Activated CD4-positive, alpha-beta T cell treated with anti-CD3 and anti-CD28 coated beads for 36 hours (primary cell): ENCODE measurements at regions not wholly inside any gene's neighbourhood (a gene's known extent, or its start where the extent isn't known, plus 50 kb on each side); places are given as distances from the start of the nearest gene placed in this dataset.

Source experiments
- ATAC-seq: fragments of 200-7000 bp; cut with Tn5 transposase; one replicate; pipeline ENCODE4 v1.10.0; 2021; ENCODE audit warnings: mild to moderate bottlenecking, moderate library complexity
- CTCF ChIA-PET: fragments of 350-600 bp; sonication (Branson Sonifier 250); formaldehyde crosslinking; loops from one replicate; lab custom pipeline; 2021; ENCODE audit warnings: antibody characterized with exemption; lab: Charles Lee
- POLR2A ChIA-PET: fragments of 350-600 bp; sonication (Branson Sonifier 250); formaldehyde crosslinking; loops from one replicate; lab custom pipeline; 2021; ENCODE audit warnings: antibody characterized with exemption, inconsistent platforms; lab: Charles Lee
- DNase-seq: peaks from one replicate; pipeline ENCODE4 v3.0.0-alpha.2; 2020
- H3K27ac Mint-ChIP-seq: one replicate; pipeline ENCODE4 v1.8.0; 2021; ENCODE audit warnings: mixed read lengths
- H3K27me3 Mint-ChIP-seq: one replicate; pipeline ENCODE4 v1.8.0; 2021; ENCODE audit warnings: mixed read lengths
- H3K36me3 Mint-ChIP-seq: one replicate; pipeline ENCODE4 v1.8.0; 2021; ENCODE audit warnings: low read depth, mixed read lengths
- H3K4me1 Mint-ChIP-seq: one replicate; pipeline ENCODE4 v1.8.0; 2021; ENCODE audit warnings: mixed read lengths
- H3K4me3 Mint-ChIP-seq: one replicate; pipeline ENCODE4 v1.8.0; 2021; ENCODE audit warnings: mild to moderate bottlenecking, moderate library complexity, mixed read lengths
- H3K9me3 Mint-ChIP-seq: one replicate; pipeline ENCODE4 v1.8.0; 2021; ENCODE audit warnings: low read depth, mixed read lengths
- intact Hi-C, 2 experiments: fragments of 100-400 bp; cut with DNase I in 1 of 2; cut with micrococcal nuclease in 1 of 2; formaldehyde crosslinking; loops; one replicate each; pipeline versions ENCODE4 v1.14.2 to v1.15.1; 2022 to 2024; cut with DNase I, micrococcal nuclease

DNA sequence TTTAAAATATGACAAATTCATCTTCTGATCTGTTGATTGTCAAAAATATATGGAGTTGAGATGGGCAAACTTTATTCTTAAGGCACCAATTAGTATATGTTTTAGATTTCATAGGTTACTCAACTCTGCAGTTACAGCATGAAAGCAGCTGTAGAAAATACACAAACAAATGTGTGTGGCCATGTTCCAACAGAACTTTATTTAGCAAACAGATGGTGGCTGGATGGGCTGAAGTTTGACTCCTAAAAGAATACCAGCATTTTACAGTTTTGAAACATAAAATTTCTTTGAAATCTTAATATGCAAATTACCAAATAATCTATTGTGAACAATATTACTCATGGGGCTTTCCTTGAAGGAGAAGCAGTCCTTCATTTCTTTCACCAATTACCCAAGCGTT is 1206.0 kb upstream of the LRRTM3 start:
- CTCF ChIA-PET = interaction anchor here (1.1 kb wide), 1 partner anchor 28 kb away, joined by 3 read pairs; no protein-coding TSS in a partner anchor
- POLR2A ChIA-PET = no interaction called here
- H3K36me3 Mint-ChIP-seq = no peaks in the 10 kb centered on the region
- H3K9me3 Mint-ChIP-seq = peaks cover 2% of the 10 kb centered on the region
- H3K27ac Mint-ChIP-seq = no peak overlapping the region
- no peaks in the 10 kb centered on the region for H3K4me1 Mint-ChIP-seq
- intact Hi-C loops = no loop called here
- H3K27me3 Mint-ChIP-seq = no peaks in the 10 kb centered on the region
- ATAC-seq (no peak), DNase-seq (no peak)
- H3K4me3 Mint-ChIP-seq = no peak overlapping the region

DNA sequence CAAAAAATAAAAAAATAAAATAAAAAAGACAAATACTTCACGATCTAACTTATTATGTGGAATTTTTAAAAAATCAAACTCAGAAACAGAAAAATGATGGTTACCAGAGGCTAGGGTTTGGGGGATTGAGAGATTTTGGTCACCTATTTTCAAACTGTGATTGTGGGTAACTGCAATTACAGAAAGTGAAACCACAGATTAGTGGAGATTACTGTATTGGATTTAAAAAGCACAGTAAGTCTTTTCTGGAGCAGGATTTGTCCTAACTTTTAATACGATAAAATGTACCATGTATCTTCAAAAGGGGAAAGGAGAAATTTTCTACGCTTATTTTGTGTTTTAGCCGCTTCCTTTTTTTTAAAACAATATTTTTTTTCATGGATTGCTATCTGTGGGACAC is 1204.9 kb upstream of the LRRTM3 start:
- H3K27me3 Mint-ChIP-seq = no peaks in the 10 kb centered on the region
- DNase-seq = no peak
- H3K4me1 Mint-ChIP-seq = no peaks in the 10 kb centered on the region
- ChIA-PET CTCF (no interaction called here), POLR2A (no interaction called here)
- intact Hi-C loops = no loop called here
- H3K36me3 Mint-ChIP-seq = no peaks in the 10 kb centered on the region
- peaks cover 2% of the 10 kb centered on the region for H3K9me3 Mint-ChIP-seq
- no peak overlapping the region for H3K27ac Mint-ChIP-seq
- no peak for ATAC-seq
- no peak overlapping the region for H3K4me3 Mint-ChIP-seq

DNA sequence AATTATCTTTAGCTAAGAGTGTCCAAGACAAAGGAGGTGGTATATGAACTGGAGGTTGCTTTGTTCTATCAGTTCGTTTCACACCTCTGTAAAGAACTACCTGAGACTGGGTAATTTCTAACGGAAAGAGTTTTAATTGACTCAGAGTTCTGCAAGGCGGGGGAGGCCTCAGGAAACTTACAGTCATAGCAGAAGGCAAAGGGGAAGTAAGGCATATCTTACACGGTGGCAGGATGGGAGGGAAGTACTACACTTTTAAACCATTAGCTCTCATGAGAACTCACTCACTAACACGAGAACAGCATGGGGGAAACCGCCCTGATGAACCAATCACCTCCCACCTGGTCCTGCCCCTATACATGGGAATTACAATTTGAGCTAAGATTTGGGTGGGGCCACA is 1202.3 kb upstream of the LRRTM3 start:
- DNase-seq (no peak), ATAC-seq (no peak)
- intact Hi-C loops = no loop called here
- POLR2A ChIA-PET = no interaction called here
- Mint-ChIP-seq H3K27me3 (no peaks in the 10 kb centered on the region), H3K27ac (no peak overlapping the region), H3K36me3 (no peaks in the 10 kb centered on the region), H3K4me3 (no peak overlapping the region), H3K4me1 (no peaks in the 10 kb centered on the region), H3K9me3 (no peaks in the 10 kb centered on the region)
- CTCF ChIA-PET = no interaction called here

DNA sequence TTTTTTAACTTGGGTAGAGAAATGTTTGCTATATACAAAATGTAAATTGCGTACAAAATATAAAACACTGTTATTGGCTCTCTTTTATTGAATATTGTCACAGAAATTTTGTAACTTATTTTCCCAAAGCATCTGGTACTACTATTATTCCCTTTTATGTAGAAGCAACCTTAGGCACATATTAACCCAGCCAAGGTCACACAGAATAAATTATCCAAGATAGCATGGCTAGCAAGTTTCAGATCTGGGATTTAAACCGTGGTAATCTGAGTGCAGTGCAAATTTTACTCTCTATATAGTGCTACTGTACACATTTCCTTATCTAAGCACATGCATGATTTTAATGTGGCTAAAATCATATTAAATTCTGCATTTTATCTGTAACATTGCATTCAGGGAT is 1190.5 kb upstream of the LRRTM3 start:
- ChIA-PET POLR2A (interaction anchor here (0.6 kb wide), 1 partner anchor 332 kb away, joined by 4 read pairs; no protein-coding TSS in a partner anchor), CTCF (no interaction called here)
- intact Hi-C loops = no loop called here
- no peak overlapping the region for H3K27ac Mint-ChIP-seq
- no peaks in the 10 kb centered on the region for H3K36me3 Mint-ChIP-seq
- H3K4me3 Mint-ChIP-seq = no peak overlapping the region
- H3K9me3 Mint-ChIP-seq = peaks cover 3% of the 10 kb centered on the region
- ATAC-seq (no peak), DNase-seq (no peak)
- H3K27me3 Mint-ChIP-seq = no peaks in the 10 kb centered on the region
- no peaks in the 10 kb centered on the region for H3K4me1 Mint-ChIP-seq

DNA sequence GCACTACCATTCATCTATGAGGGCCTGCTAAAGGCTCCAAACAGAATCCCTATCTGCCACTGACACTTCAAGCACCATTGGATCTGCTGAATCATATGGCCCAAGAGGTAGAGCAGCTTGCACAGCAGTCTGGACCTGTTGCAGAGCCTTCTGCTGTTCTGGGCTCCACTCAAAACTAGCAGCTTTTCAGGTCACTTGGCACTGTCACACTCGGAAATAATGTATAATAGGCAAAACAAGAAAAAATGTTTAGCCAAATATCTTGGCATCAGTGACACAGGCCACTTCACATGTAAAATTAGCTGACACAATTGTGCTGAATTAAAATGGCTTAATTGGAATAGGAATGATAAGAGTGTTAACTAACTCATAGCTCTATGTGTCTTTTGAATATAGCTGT is 1182.9 kb upstream of the LRRTM3 start:
- Mint-ChIP-seq H3K27me3 (no peaks in the 10 kb centered on the region), H3K4me1 (no peaks in the 10 kb centered on the region), H3K9me3 (peaks cover 4% of the 10 kb centered on the region), H3K27ac (no peak overlapping the region), H3K36me3 (no peaks in the 10 kb centered on the region), H3K4me3 (no peak overlapping the region)
- ChIA-PET POLR2A (no interaction called here), CTCF (no interaction called here)
- DNase-seq (no peak), ATAC-seq (no peak)
- intact Hi-C loops = no loop called here

DNA sequence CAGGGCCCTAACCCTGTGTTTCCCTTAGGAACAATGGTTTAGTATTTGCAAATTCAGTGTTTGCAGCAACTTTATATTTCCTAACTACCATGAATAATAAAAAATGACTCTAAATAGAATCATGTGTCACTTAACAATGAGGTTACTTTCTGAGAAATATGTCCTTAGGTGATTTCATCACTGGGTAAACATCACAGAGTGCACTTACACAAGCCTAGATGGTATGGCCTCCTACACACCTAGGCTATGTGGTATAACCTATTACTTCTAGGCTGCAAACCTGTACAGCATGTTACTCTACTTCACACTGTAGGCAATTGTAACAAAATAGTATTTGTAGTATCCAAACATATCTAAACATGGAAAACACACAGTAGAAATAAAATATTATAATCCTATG is 1174.6 kb upstream of the LRRTM3 start:
- no peak for DNase-seq
- ATAC-seq = no peak
- no peaks in the 10 kb centered on the region for H3K4me1 Mint-ChIP-seq
- no peak overlapping the region for H3K4me3 Mint-ChIP-seq
- no peaks in the 10 kb centered on the region for H3K27me3 Mint-ChIP-seq
- H3K9me3 Mint-ChIP-seq = peaks cover 2% of the 10 kb centered on the region
- H3K27ac Mint-ChIP-seq = no peak overlapping the region
- intact Hi-C loops = no loop called here
- POLR2A ChIA-PET = no interaction called here
- CTCF ChIA-PET = no interaction called here
- H3K36me3 Mint-ChIP-seq = no peaks in the 10 kb centered on the region

DNA sequence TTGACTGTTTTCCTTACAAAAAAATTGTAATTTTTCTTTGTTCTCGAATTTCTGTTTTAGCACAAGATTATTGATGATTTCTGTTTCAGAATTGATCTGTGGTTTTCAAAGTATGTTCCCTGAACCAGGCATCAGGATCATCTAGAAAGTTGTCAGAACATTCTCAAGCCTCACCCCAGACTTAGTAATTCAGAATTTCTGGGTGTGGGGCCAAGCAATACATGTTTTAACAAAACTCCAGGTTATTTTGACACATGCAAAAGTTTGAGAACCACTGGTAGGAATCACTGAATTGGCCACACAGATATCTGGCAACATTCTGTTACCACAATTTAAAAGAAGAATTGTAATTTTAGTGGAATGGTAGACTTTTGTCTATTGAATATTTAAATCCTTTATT is 1173.9 kb upstream of the LRRTM3 start:
- Mint-ChIP-seq H3K27ac (no peak overlapping the region), H3K27me3 (no peaks in the 10 kb centered on the region)
- POLR2A ChIA-PET = no interaction called here

DNA sequence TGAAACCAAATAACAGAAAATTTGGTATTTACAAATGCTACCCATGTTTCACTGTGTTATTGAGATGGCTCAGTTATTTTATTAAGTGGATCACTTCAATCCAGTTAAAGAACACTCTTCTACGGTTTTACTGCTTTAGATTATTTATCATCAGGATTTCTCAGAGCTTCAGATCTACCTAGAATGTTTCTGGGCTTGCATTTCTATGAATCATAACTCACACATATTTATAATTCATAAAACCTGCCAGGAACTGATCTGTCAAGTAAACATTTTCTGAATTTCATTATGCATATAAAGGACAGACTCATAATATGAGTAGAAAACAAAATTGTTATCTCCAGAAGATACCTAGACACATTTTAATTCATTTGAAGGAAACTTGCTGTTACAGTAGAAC is 1172.3 kb upstream of the LRRTM3 start:
- Mint-ChIP-seq H3K27me3 (no peaks in the 10 kb centered on the region), H3K27ac (no peak overlapping the region), H3K36me3 (no peaks in the 10 kb centered on the region), H3K4me3 (no peak overlapping the region), H3K9me3 (no peaks in the 10 kb centered on the region), H3K4me1 (no peaks in the 10 kb centered on the region)
- intact Hi-C loops = no loop called here
- DNase-seq (no peak), ATAC-seq (no peak)
- ChIA-PET CTCF (interaction anchor here (0.6 kb wide), 1 partner anchor 876 kb away, joined by 3 read pairs; no protein-coding TSS in a partner anchor), POLR2A (no interaction called here)

More for the DNA sequence above, 1173.9 kb upstream of the LRRTM3 start:
- ATAC-seq = no peak
- intact Hi-C loops = no loop called here
- no peaks in the 10 kb centered on the region for H3K4me1 Mint-ChIP-seq
- H3K9me3 Mint-ChIP-seq = no peaks in the 10 kb centered on the region
- no peaks in the 10 kb centered on the region for H3K36me3 Mint-ChIP-seq
- DNase-seq = no peak
- H3K4me3 Mint-ChIP-seq = no peak overlapping the region
- CTCF ChIA-PET = no interaction called here

DNA sequence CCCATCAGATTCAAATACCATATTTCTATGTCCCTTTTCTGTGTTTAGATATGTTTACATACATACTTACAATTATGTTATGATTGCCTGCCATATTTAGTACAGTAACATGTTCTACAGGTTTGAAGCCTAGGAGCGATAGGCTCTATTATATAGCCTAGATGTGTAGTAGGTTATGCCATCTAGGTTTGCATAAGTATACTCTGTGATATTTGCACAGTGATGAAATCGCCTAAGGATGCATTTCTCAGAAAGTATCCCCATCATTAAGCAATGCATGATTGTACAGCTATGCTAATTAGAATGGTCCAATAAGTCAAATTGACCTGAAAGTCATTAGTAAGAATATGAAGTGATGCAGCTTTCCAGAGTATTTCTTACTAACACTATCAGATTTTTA is 1171.7 kb upstream of the LRRTM3 start:
- POLR2A ChIA-PET = no interaction called here

DNA sequence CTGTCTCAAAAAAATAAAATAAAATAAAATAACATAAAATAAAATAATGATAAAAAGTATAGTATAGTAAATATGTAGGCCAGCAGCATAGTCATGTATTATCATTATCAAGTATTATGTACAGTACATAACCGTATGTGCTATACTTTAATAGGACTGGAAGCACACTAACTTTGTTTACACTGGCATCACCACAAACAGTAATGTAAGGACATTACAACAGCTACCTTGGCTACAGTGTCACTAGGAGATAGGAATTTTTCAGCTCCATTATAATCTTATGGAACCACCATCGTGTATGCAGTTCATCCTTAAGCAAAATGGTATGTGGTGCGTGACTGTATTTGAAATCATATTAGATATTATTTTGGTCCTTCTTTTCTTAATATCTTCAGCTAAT is 1163.5 kb upstream of the LRRTM3 start:
- no peak for ATAC-seq
- no peak overlapping the region for H3K27ac Mint-ChIP-seq
- no peak for DNase-seq
- intact Hi-C loops = no loop called here
- POLR2A ChIA-PET = no interaction called here
- H3K36me3 Mint-ChIP-seq = no peaks in the 10 kb centered on the region
- no peaks in the 10 kb centered on the region for H3K4me1 Mint-ChIP-seq
- no peaks in the 10 kb centered on the region for H3K27me3 Mint-ChIP-seq
- H3K4me3 Mint-ChIP-seq = no peak overlapping the region
- H3K9me3 Mint-ChIP-seq = peaks cover 3% of the 10 kb centered on the region
- CTCF ChIA-PET = no interaction called here

More for the DNA sequence above, 1171.7 kb upstream of the LRRTM3 start:
- H3K36me3 Mint-ChIP-seq = no peaks in the 10 kb centered on the region
- CTCF ChIA-PET = no interaction called here
- ATAC-seq (no peak), DNase-seq (no peak)
- no peak overlapping the region for H3K4me3 Mint-ChIP-seq
- no peaks in the 10 kb centered on the region for H3K9me3 Mint-ChIP-seq
- H3K27me3 Mint-ChIP-seq = no peaks in the 10 kb centered on the region
- no peak overlapping the region for H3K27ac Mint-ChIP-seq
- intact Hi-C loops = no loop called here
- H3K4me1 Mint-ChIP-seq = no peaks in the 10 kb centered on the region

DNA sequence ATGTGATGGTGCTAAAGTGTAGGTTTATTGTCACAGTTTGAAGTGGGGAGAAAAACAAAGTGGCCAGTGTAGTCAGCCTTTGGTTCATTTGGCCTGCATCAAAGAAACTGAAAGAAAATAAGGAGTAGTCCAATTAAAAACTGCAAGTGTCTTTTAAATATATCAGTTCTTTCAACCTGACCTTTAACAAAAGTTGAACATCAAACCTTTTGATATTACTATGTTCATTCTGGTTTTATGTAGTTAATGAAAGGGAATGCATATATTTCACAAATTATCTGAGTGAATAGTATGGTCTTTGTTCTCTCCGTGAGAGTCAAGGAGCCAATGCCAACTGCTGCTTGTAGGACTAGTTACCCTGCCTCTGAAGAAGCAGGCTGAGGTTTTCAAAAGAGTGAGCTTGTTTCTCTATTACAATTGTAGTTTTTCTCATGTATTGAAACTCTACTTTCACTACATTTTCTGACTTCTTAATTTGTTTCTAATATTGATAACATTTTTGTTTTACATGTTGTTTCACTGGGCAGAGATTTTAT is 1160.8 kb upstream of the LRRTM3 start:
- POLR2A ChIA-PET = no interaction called here

DNA sequence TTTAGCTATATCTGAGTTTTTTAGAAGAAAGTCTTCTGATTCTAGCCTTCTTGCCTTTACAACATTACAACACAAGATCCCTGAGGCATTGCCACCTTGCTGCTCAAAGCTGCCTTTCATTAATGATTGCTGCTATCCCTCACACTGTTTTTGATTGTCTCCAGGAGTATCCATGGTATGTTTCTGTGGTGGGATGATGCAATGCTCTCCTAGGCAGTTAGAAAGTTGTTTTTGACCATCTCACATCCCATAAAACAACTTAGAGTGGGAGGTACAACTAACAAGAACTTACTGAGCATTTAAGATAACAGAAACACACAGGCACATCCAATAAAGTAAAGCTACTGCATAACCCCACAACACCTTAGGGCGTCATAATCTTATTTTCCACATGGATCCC is 1156.0 kb upstream of the LRRTM3 start:
- no peak overlapping the region for H3K4me3 Mint-ChIP-seq
- no peaks in the 10 kb centered on the region for H3K27me3 Mint-ChIP-seq
- DNase-seq (no peak), ATAC-seq (no peak)
- CTCF ChIA-PET = no interaction called here
- H3K4me1 Mint-ChIP-seq = no peaks in the 10 kb centered on the region
- H3K27ac Mint-ChIP-seq = no peak overlapping the region
- H3K9me3 Mint-ChIP-seq = peaks cover 2% of the 10 kb centered on the region
- no peaks in the 10 kb centered on the region for H3K36me3 Mint-ChIP-seq
- POLR2A ChIA-PET = no interaction called here
- intact Hi-C loops = no loop called here

More for the DNA sequence above, 1160.8 kb upstream of the LRRTM3 start:
- ATAC-seq (no peak), DNase-seq (no peak)
- intact Hi-C loops = no loop called here
- CTCF ChIA-PET = no interaction called here
- Mint-ChIP-seq H3K4me1 (no peaks in the 10 kb centered on the region), H3K36me3 (no peaks in the 10 kb centered on the region), H3K4me3 (no peak overlapping the region), H3K9me3 (peaks cover 3% of the 10 kb centered on the region), H3K27me3 (no peaks in the 10 kb centered on the region), H3K27ac (no peak overlapping the region)

DNA sequence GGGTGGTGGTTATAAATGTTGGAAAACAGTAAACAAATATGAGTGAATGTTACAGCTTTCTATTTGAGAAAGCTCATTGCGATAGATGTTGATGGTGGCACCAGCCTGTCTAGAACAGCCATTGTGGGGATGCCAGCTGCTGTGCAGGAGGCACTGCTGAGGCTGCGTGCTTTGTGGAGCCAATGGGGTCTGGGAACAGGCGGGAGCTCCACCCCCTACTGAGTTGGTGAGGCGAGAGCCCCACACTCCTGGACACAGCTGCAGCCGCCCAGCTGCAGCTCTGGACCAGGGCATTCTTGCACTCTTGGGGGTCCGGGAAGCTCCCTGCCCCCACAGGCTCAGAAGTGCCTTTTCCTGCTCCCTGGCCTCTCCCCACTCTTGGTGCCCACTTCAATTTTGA is 1147.1 kb upstream of the LRRTM3 start:
- no peaks in the 10 kb centered on the region for H3K36me3 Mint-ChIP-seq
- H3K27ac Mint-ChIP-seq = no peak overlapping the region
- H3K4me1 Mint-ChIP-seq = no peaks in the 10 kb centered on the region
- ChIA-PET POLR2A (no interaction called here), CTCF (no interaction called here)
- no peak overlapping the region for H3K4me3 Mint-ChIP-seq
- H3K27me3 Mint-ChIP-seq = no peaks in the 10 kb centered on the region
- no peak for ATAC-seq
- intact Hi-C loops = no loop called here
- DNase-seq = no peak
- H3K9me3 Mint-ChIP-seq = peaks cover 4% of the 10 kb centered on the region
